Right kidney (tissue), 1 donor: ENCODE measurements at regions not wholly inside any gene's neighbourhood (a gene's known extent, or its start where the extent isn't known, plus 50 kb on each side); places are given as distances from the start of the nearest gene placed in this dataset.

ENCODE experiments used
- DNase-seq: peaks from one replicate; pipeline ENCODE4 v3.0.0-alpha.2; 2016

- DNase-seq: no peak
These were observed 56.8 kb upstream of the FAM181A start for GRCh38 chr14:93870377-93870776.

- no peak for DNase-seq
These were observed 57.7 kb upstream of the FAM181A start for GRCh38 chr14:93869427-93869826.

GRCh38 chr14:93868165-93868564, 59.0 kb upstream of the FAM181A start:
- DNase-seq: no peak

GRCh38 chr14:93862265-93862664, 64.9 kb upstream of the FAM181A start:
- DNase-seq: no peak

- no peak for DNase-seq
These were observed 65.3 kb upstream of the FAM181A start for GRCh38 chr14:93861836-93862235.

GRCh38 chr14:93859957-93860356, 67.2 kb upstream of the FAM181A start:
- DNase-seq: no peak

GRCh38 chr14:93858896-93859295, 68.2 kb upstream of the FAM181A start:
- DNase-seq: no peak

GRCh38 chr14:93857500-93858283, 69.4 kb upstream of the PRIMA1 start:
- DNase-seq: peak; percentile 14

- DNase-seq: no peak
These were observed 68.8 kb upstream of the PRIMA1 start for GRCh38 chr14:93857081-93857480.

GRCh38 chr14:93855737-93856136, 67.5 kb upstream of the PRIMA1 start:
- DNase-seq: no peak

GRCh38 chr14:93847473-93847872, 59.2 kb upstream of the PRIMA1 start:
- DNase-seq: no peak

GRCh38 chr14:93838238-93838637, 50.0 kb upstream of the PRIMA1 start:
- no peak for DNase-seq
